AG09309 (cell line): ENCODE measurements at regions not wholly inside any gene's neighbourhood (a gene's known extent, or its start where the extent isn't known, plus 50 kb on each side); places are given as distances from the start of the nearest gene placed in this dataset.
"Not testable (repeated sequence)": the region's sequence is repeated elsewhere in the genome, so short reads cannot be mapped to it uniquely, and the experiment has no call there.

ENCODE experiments used
- DNase-seq: peaks from one replicate; pipeline ENCODE4 v3.0.0-alpha.2; 2010; ENCODE audit warnings: low read depth
- H3K4me3 ChIP-seq: 2 replicates; pipeline ENCODE4 v1.5.1; 2011; ENCODE audit warnings: mild to moderate bottlenecking, low read depth, low read length, moderate library complexity; ENCODE audit not compliant: control insufficient read depth
- TF ChIP-seq, protein P1 (sequence below): IDR thresholded peaks from 2 replicates; pipeline ENCODE4 v1.5.1; 2011; ENCODE audit warnings: mild to moderate bottlenecking, low read depth, low read length, inconsistent platforms; ENCODE audit not compliant: insufficient read depth, control insufficient read depth; ENCODE audit errors: missing control alignments

DNA sequence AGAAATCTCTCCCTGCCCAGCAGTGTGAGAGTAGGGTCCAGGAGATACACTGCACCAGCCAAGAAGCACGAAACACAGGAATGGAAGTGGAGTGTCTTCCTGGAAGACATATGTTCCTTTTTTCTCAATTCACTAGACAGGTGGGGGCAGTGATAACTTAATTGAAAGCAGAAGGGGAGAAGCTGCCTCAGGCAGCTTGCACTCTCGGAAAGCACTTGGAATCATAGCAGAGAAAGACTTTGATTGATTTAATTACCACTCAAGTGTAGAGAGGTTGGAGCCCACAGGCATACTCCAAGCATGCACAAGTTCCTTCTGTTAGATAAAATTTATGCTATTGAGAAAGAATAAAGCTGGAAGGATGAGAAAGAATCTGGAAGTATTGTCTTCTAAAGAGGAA is 249.4 kb downstream of the SLITRK6 start:
- TF ChIP-seq, protein P1, sequence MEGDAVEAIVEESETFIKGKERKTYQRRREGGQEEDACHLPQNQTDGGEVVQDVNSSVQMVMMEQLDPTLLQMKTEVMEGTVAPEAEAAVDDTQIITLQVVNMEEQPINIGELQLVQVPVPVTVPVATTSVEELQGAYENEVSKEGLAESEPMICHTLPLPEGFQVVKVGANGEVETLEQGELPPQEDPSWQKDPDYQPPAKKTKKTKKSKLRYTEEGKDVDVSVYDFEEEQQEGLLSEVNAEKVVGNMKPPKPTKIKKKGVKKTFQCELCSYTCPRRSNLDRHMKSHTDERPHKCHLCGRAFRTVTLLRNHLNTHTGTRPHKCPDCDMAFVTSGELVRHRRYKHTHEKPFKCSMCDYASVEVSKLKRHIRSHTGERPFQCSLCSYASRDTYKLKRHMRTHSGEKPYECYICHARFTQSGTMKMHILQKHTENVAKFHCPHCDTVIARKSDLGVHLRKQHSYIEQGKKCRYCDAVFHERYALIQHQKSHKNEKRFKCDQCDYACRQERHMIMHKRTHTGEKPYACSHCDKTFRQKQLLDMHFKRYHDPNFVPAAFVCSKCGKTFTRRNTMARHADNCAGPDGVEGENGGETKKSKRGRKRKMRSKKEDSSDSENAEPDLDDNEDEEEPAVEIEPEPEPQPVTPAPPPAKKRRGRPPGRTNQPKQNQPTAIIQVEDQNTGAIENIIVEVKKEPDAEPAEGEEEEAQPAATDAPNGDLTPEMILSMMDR, result no peak
- no peak for DNase-seq

DNA sequence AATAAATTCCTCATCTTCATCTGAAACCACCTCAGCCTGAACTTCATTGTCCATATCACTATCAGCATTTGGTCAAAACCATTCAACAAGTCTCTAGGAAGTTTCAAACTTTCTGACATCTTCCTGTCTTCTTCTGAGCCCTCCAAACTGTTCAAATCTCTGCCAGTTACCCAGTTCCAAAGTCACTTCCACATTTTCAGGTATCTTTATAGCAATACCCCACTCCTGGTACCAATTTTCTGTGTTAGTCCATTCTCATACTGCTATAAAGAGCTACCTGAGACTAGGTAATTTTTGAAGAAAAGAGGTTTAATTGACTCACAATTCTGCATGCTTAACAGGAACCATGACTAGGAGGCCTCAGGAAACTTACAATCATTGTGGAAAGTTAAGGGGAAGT is 250.4 kb downstream of the SLITRK6 start:
- DNase-seq, H3K4me3 ChIP-seq: not testable (repeated sequence)

More for the DNA sequence above, 249.4 kb downstream of the SLITRK6 start:
- H3K4me3 ChIP-seq, result no peak overlapping the region

DNA sequence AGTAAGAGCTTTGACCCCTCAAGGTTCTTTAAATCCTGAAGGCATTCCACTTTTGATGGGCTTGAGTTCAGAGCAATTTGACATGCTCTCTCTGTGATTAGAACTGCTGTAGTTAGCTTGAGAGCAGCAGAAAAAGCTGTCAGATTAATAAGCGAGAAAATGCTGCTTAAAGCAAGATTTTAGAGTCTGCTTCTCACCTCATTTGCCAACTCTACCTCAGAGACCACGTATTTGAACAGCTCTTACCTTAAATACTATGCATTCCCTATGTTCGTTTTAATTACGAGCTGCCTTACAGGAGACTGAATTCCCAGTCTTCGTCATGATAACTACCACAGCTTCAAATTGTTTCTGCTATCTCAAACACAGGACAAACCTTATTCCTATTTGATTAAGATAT is 253.4 kb downstream of the SLITRK6 start:
- no peak for DNase-seq
- TF ChIP-seq, protein P1, result no peak
- no peak overlapping the region for H3K4me3 ChIP-seq

DNA sequence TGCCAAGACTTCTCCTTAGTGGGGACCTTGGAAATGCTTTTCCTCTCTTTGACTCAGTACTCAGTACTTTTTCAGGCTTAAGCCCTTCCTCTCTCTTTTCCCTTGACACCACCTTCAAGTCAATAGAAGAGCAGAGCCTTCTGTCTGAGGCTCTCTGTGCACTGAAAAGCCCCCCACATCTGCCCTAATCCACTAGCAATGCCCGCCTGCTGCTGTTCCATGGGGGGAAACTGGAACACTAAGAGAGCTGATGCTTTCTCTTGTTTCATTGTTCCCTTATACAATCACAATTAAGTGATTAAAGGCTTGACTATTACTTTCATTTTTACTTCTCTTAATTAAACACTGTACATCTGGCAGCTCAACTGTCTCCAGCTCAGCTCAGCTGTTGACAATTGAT is 254.5 kb downstream of the SLITRK6 start:
- no peak overlapping the region for H3K4me3 ChIP-seq
- DNase-seq, result no peak
- TF ChIP-seq, protein P1, result no peak

DNA sequence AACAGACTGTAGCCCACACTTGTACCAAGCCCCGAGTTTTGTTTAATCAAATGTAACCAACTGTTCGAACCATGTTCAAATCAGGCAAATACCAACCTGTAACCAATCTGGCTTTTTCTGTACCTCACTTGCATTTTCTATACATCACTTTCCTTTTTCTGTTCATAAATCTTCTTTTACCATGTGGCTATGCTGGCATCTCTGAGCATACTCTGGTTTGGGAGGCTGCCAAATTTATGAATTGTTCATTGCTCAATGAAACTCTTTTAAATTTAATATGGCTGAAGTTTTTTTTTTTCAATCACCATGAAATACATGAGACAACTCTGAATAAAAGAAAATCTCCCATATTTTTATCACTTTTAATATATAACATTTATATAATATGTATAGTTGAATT is 256.1 kb downstream of the SLITRK6 start:
- TF ChIP-seq, protein P1, result no peak
- no peak overlapping the region for H3K4me3 ChIP-seq
- no peak for DNase-seq

DNA sequence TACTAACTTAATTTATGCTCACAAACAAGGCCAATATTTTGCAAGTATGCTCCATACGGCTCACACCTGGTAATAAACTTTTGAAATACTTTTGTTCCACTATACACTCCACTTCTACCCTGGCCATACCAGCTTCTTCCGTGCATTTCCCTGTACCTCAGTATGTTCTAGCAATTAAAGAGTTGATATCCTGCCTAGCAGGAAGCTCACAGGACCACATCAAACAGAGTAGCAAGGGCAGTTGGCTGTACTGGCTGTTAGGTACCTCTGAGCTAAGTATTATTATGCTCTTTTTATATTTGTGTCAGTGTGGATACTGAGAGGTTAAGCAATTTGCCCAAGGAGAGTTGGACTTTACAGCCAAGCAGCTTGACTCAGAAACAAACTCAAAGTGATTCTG is 257.7 kb downstream of the SLITRK6 start:
- no peak for DNase-seq
- TF ChIP-seq, protein P1, result no peak
- H3K4me3 ChIP-seq, result no peak overlapping the region

DNA sequence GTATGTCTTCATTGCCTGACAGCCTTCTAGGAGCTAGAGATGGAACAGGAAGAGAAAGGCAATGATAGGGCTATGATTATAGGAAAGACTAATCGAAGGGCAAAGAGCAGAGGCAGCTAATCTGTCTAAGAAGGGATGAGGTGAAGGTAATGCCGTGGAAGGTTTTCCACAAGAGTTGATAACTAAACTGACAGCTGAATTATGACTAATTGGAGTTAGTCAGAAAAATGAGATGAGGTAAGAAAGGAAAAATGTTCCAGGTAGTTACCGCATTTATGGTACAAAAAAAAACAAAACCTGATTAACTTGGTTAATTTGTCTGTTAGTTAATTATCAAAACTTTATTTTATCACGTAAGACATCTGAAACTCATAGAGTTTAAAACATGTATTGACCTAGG is 260.3 kb downstream of the SLITRK6 start:
- TF ChIP-seq, protein P1, result no peak
- H3K4me3 ChIP-seq, result no peak overlapping the region
- DNase-seq, result no peak
